AG08395 (cell line): ENCODE measurements at regions not wholly inside any gene's neighbourhood (a gene's known extent, or its start where the extent isn't known, plus 50 kb on each side); places are given as distances from the start of the nearest gene placed in this dataset.
A peak's percentile ranks its signal among the peaks of the same experiment; 100 is the strongest.

Experiments used
- DNase-seq: peaks from one replicate; pipeline ENCODE4 v3.0.0; 2012; ENCODE audit warnings: mixed read lengths, low spot score

- DNase-seq: peak; percentile 24
Measured at GRCh38 chr4:124530464-124531077, 182.0 kb downstream of the ANKRD50 start.

DNA sequence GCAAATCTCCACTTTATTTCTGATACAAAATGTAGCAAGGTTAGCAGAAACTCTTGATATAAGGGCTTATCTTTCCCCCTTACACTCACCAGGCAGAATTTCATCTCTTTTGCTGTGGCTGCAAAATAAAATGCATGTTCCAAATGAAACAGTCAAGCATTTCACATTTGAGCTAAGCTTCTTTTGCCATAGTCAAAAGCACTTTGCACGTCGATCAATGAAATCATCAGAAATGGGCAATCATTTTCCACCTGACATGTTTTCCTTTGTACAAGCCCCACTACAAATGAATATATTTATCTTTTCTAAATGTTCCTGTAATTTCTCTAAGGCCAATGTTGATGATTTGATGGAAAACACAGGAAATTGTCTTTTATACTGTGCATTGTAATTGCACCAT, 178.4 kb downstream of the ANKRD50 start:
- DNase-seq: no peak

DNA sequence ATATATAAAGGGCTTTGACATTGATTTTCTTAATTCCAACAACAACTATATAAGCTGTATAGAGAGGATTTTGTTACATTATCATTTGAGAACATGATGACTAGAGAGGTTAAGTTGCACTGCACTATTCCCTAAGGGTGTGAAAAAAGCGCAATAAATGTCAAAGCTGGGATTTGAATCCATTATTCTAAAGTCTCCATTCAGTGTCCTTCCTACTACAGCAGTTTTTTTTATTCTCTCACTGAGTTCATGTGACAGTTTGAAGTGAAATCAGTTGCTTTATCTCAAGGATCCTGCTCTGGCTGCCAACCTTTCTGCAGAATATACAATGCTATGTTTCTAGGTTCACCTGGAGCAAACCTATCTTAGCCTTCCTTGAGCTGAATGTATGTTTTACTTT, 177.5 kb downstream of the ANKRD50 start:
- DNase-seq: no peak

- DNase-seq: no peak
Measured at GRCh38 chr4:124536946-124537345, 175.6 kb downstream of the ANKRD50 start.

DNA sequence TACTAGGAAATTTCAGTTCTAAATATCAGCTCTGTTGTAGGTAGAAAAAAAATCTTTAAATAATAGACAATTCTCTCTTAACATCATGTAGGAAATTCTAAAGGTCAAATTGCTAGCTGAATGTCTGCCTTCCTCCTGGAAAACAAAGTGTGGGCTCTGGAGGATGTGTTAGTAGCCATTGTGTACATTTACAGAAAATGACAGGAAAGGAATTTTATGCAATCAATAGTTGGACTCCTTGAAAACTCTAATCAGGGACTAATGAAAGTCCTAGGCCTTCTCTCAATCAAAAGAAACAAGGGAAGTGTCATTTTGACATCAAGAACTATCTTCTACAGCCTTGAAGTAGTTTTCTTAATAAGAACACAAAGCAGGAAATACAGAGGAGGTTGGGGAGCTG, 174.6 kb downstream of the ANKRD50 start:
- DNase-seq: no peak

- DNase-seq: no peak
Measured at GRCh38 chr4:124540014-124540413, 172.5 kb downstream of the ANKRD50 start.

DNA sequence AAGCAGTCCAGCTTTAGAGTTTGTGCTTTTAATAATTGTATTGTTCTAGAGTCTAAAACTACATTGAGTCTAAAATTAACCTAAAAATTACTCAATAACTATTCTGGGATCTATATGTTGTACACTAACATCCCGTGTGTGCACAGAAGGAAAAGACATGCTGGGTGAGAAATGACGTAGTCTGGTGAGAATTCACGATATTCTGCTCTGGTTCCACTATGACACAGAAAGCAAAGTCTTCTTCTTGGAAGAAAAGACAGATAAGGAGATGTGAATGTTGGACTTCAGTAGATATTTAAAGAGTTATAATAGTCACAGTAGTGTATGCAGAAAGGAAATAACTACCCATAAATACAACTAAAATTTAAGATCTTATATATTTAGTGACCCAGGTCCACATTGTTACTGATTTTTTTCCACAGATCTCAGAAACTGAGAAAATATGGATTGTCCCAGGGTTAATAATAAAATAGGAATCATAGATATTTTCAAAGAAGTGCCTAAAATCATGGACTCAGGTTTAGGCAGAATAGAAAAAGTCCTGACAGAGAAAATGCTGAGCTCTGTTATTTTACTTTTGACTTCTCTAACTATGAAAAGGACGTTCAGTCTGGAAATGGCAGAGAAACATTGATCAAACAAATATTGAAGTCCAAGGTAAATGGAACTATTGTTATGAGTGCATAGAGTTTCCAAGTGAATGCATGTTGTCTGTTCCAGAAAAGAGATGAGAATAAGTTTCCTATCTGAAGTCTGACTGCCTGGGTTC, 170.7 kb downstream of the ANKRD50 start:
- DNase-seq: no peak

- DNase-seq: no peak
Measured at GRCh38 chr4:124555959-124556358, 156.6 kb downstream of the ANKRD50 start.

GRCh38 chr4:124564121-124564520, 148.4 kb downstream of the ANKRD50 start:
- DNase-seq: no peak

GRCh38 chr4:124565371-124565770, 147.2 kb downstream of the ANKRD50 start:
- no peak for DNase-seq

GRCh38 chr4:124566030-124566429, 146.5 kb downstream of the ANKRD50 start:
- no peak for DNase-seq

DNA sequence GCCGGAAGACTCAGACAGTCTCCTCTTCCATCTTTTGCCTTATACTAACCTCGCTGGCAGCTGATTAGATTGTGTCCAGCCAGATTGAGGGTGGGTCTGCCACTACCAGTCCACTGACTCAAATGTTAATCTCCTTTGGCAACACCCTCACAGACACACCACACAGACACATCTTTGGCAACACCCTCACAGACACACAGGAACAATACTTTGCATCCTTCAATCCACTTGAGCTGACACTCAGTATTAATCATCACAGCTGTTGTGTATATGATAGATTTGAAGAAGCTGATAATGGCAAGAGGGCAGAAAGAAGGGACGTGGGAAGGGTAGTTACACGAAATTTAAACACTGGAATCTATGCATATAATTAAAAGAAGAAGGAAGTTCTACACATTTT, 139.5 kb downstream of the ANKRD50 start:
- no peak for DNase-seq

DNA sequence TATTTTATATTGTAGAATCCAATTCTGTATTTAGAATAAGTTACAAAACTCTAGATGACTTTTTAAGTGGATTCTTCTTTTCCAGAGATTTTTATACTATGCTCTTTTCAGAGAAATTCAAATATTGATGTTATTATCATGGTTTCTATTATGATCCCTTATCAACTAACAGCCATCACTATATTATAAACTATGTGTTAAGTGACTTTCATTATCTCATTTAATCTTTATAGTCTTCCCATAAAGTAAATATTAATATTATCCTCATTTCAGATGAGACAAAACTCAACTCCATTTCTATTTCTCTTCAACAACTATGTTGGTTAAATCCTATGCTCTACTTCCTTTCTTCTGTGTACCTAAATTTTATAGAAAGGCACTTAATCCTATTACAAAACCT, 132.6 kb downstream of the ANKRD50 start:
- DNase-seq: no peak

DNA sequence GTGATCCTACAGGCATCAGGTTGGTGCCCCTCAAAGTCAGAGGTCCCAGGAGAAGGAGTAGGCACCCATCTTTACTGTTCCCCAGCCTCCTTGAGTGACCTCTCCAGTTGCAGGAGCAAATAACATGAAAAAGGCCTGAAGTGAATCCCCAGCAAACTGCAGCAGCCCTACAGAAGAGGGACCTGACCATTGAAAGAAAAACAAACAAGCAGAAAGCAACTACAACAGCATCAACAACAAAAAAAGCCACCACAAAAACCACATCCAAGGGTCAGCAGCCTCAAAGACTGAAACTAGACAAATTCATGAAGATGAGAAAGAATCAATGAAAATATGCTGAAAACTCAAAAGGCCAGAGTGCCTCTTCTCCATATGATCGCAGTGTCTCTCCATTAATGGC, 128.7 kb downstream of the ANKRD50 start:
- DNase-seq: no peak

GRCh38 chr4:124589786-124590185, 122.7 kb downstream of the ANKRD50 start:
- no peak for DNase-seq

GRCh38 chr4:124590480-124590879, 122.1 kb downstream of the ANKRD50 start:
- no peak for DNase-seq

- DNase-seq: no peak
Measured at GRCh38 chr4:124591637-124592036, 120.9 kb downstream of the ANKRD50 start.

DNA sequence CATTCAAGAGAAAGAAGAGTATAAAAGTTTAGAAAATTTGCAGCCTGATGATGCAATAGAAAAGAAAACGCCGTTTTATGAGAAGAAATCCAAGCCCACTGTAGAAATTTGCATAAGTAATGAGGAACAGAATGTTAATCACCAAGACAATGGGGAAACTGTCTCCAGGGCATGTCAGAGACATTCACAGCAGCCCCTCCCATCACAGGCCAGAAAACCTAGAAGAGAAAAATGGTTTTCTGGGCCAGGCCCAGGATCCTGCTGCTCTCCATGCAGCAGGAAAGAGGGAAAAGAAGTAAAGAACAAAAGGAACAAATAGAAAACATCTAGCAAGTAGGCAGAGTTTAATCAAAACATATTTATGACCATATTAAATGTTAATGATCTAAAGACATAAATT, 119.0 kb downstream of the ANKRD50 start:
- no peak for DNase-seq

DNA sequence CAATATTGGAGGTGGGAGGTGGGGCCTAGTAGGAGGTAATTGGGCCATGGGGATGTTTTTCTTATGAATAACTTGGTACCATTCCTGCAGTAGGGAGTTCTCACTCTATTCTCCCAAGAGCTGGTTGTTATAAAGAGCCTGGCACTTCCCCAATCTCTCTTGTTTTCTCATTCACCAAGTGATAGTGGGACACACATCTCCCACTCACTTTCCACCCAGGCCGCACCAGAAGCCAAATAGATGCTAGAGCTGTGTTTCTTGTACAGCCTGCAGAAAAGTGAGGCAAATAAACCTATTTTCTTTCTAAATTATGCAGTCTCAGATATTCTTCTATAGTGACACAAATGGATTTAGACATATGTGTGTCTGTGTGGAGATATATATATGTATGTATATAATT, 117.6 kb downstream of the ANKRD50 start:
- DNase-seq: no peak

DNA sequence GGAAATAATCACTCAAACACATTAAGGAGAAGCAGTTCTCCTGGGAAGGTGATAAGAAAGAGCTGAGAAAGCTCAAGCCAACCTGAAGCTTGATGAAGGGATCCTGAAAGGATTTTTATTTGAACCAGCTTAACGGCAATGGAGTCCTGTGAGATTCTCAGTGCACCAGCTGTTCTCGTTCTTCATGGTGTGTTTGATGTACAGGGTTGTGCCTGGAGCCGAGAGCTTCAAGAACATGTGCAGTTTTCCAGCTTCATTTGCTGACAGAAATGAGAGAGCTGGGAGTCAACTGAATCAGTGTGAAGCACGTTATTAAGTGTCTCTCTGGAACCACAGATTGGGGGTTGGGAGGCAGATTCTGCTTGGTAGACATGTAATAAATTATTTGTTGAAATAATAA, 115.7 kb downstream of the ANKRD50 start:
- DNase-seq: no peak

- no peak for DNase-seq
Measured at GRCh38 chr4:124610211-124610610, 102.3 kb downstream of the ANKRD50 start.
